LNCaP clone FGC (cell line): ENCODE measurements at regions not wholly inside any gene's neighbourhood (a gene's known extent, or its start where the extent isn't known, plus 50 kb on each side); places are given as distances from the start of the nearest gene placed in this dataset.

Experiments
- DNase-seq: peaks from one replicate; pipeline ENCODE4 v3.0.0-alpha.2; 2011; ENCODE audit warnings: low read depth
- H3K4me3 ChIP-seq: 2 replicates; pipeline ENCODE4 v1.5.1; 2011; ENCODE audit warnings: mild to moderate bottlenecking, low read depth, low read length, control low read depth
- CTCF ChIP-seq: IDR thresholded peaks from 2 replicates; pipeline ENCODE4 v1.5.1; 2012; ENCODE audit warnings: mild to moderate bottlenecking; ENCODE audit not compliant: control insufficient read depth, insufficient read depth; ENCODE audit errors: extremely low read depth

- H3K4me3 ChIP-seq: no peak overlapping the region
- no peak for DNase-seq
- no peak for TF ChIP-seq CTCF
Measured at GRCh38 chr15:93231994-93232393, 143.0 kb upstream of the RGMA start.

- no peak for DNase-seq
- no peak overlapping the region for H3K4me3 ChIP-seq
- no peak for TF ChIP-seq CTCF
Measured at GRCh38 chr15:93231261-93231925, 142.4 kb upstream of the RGMA start.

- no peak for TF ChIP-seq CTCF
- H3K4me3 ChIP-seq: no peak overlapping the region
- no peak for DNase-seq
Measured at GRCh38 chr15:93228546-93228945, 139.5 kb upstream of the RGMA start.

GRCh38 chr15:93223803-93224202 lies 134.8 kb upstream of the RGMA start:
- TF ChIP-seq CTCF: no peak
- no peak for DNase-seq
- no peak overlapping the region for H3K4me3 ChIP-seq

- no peak overlapping the region for H3K4me3 ChIP-seq
- TF ChIP-seq CTCF: no peak
- no peak for DNase-seq
Measured at GRCh38 chr15:93221759-93222158, 132.7 kb upstream of the RGMA start.

- DNase-seq: no peak
- no peak overlapping the region for H3K4me3 ChIP-seq
- no peak for TF ChIP-seq CTCF
Measured at GRCh38 chr15:93219859-93220420, 130.9 kb upstream of the RGMA start.

- TF ChIP-seq CTCF: no peak
- no peak for DNase-seq
- no peak overlapping the region for H3K4me3 ChIP-seq
Measured at GRCh38 chr15:93217343-93217742, 128.3 kb upstream of the RGMA start.
